GM12874 (cell line): ENCODE measurements at regions not wholly inside any gene's neighbourhood (a gene's known extent, or its start where the extent isn't known, plus 50 kb on each side); places are given as distances from the start of the nearest gene placed in this dataset.

Source experiments
- TF ChIP-seq, protein P1 (sequence below): IDR thresholded peaks from 2 replicates; pipeline ENCODE4 v1.5.1; 2011; ENCODE audit warnings: low read depth, mild to moderate bottlenecking, control low read depth, low read length, moderate library complexity; ENCODE audit not compliant: insufficient read depth

DNA sequence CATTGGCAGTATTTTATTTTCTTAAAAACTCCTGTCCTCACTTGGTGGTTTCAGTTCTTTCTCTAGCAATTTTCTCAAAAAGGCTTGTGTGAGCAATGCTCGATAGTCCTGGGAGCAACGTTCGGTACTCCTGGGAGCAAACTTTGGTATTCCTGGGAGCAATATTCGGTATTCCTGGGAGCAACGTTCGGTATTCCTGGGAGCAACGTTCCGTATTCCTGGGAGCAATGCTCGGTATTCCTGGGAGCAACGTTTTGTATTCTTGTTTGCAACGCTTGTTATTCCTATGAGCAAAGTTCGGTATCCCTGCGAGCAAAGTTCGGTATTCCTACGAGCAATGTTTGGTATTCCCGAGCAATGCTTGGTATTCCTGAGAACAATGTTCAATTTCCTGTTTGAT, 362.0 kb upstream of the ADARB2 start:
- TF ChIP-seq, protein P1, sequence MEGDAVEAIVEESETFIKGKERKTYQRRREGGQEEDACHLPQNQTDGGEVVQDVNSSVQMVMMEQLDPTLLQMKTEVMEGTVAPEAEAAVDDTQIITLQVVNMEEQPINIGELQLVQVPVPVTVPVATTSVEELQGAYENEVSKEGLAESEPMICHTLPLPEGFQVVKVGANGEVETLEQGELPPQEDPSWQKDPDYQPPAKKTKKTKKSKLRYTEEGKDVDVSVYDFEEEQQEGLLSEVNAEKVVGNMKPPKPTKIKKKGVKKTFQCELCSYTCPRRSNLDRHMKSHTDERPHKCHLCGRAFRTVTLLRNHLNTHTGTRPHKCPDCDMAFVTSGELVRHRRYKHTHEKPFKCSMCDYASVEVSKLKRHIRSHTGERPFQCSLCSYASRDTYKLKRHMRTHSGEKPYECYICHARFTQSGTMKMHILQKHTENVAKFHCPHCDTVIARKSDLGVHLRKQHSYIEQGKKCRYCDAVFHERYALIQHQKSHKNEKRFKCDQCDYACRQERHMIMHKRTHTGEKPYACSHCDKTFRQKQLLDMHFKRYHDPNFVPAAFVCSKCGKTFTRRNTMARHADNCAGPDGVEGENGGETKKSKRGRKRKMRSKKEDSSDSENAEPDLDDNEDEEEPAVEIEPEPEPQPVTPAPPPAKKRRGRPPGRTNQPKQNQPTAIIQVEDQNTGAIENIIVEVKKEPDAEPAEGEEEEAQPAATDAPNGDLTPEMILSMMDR: no peak

DNA sequence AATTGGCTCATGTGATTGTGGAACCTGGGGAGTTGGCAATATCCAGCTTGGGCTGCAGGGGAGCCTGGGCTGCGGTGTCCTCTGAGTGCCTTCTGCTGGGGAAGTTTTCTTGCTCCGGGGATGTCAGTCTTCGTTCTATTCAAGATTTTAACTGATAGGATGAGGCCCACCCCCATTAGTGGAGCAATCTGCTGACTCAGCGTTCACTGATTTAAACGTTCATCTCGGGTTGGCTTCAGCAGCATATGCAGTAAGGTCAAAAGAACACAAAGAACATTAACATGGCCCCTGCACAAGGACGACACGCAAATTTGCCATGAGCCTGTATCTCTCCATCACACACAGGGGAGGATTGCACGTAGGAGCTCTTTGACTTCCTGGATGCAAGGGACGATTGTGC, 360.6 kb upstream of the ADARB2 start:
- TF ChIP-seq, protein P1: no peak

DNA sequence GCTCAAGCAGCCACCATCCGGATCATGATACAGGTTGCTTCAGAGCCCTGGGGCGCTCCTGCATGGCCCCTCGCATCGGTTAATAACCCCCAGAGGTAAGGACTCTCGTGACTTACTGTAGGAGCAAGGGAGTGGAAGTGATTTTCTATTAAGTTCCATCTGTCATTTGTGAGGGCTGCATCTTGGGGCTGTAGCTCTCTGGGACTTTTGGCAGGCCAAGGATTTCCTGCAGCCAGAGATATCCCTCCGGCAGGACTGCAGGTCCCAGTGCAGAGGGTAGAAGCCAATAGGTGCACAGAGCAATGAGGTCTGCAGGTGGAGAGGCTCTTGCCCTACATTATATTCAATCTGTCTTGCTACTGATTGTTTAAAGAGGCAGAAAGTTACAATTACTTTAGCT, 356.8 kb upstream of the ADARB2 start:
- TF ChIP-seq, protein P1: no peak

DNA sequence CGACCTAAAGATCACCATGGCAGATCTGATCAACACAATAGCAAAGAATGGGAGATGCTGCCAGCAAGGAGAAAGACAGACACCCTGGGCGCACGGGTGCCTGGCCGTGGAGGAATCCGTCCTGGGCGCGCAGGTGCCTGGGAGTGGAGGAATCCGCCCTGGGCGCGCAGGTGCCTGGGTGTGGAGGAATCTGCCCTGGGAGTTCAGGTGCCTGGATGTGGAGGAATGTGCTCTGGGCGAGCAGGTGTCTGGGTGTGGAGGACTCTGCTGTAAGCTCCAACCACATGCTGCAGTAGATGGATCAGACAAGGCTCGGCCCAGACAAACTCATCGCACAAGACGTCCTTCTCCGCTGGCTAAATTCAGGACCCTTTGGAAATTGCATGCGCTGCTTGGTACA, 346.3 kb upstream of the ADARB2 start:
- TF ChIP-seq, protein P1: no peak

DNA sequence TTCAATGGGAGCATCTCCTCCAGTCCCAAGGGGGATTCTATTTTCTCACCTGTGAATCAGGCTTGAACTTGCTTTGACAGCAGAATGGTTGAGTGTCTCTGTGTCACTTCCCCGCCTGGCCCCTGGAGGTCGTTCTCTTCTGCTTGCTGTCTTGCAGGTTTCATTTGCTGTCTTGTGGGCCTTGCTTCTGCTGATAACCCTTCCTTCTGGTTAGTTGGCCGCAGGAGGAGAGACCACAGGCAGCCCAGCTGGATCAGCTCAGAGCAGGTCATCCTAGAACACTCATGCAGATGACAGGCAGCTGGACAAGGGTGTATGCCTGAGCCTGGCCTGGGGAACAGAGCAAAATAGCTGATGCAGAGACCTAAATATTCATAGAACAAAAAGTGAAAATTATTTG, 344.2 kb upstream of the ADARB2 start:
- TF ChIP-seq, protein P1: peak; percentile 32; the same call in 1 of the 2 replicates

DNA sequence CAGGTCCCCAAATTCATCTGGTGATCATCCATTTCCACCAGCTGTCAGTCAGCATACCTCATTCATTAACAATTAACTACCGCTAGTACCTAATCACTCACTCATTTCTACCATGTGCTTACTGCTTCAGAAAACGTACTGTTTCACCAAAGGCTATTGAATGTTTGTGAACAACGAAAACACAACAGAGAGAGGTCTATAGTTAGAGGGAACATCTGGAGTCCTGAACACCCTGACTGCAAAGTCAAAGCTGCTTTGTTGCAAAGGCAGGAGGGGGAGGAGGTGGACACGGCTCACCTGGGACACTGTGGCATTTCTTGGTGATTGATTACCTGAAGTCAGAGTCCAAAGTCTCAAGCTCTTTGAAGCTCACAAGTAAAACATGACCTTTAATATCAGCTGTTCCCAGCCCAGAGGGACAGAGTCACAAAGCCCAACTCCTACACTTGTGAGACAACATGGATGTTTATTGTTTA, 342.3 kb upstream of the ADARB2 start:
- TF ChIP-seq, protein P1: no peak

DNA sequence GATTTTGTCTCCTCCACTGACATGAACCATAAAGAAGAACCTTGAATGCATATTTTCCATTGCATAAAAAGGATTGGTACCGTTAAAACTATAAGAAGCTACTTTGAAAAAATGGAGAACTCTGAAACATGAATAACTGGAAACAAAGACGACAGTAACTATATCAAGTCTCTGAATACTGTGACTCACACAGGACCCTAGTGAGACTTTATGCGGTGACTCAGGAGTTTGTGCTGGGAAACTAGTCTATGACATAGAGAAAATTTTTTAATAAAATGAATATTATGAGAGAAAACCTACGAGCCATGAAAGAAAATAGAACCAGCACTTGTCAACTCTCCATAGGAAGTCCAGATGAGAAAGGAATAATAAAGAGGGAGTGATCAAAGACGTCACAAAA, 339.9 kb upstream of the ADARB2 start:
- TF ChIP-seq, protein P1: no peak
